ENCODE measurements at regions not wholly inside any gene's neighbourhood (a gene's known extent, or its start where the extent isn't known, plus 50 kb on each side); places are given as distances from the start of the nearest gene placed in this dataset.

- Histone ChIP-seq H2AK5ac (ENCODE audit: insufficient read length, low read length) (no peak overlapping the region), H3K14ac (ENCODE audit: insufficient read depth, low read length) (no peak overlapping the region), H2AFZ (ENCODE audit: low read length) (no peak overlapping the region), H3K9ac (ENCODE audit: extremely low read depth, insufficient read length, low read length) (no peak overlapping the region), H3K9me3 (ENCODE audit: control insufficient read depth, low read depth, low read length) (no peaks in the 10 kb centered on the region), H3T11ph (ENCODE audit: low read length) (no peak overlapping the region), H3K4me1 (ENCODE audit: insufficient read depth, low read length) (no peaks in the 10 kb centered on the region), H4K5ac (ENCODE audit: insufficient read length, low read depth, low read length) (no peak overlapping the region), H3K23ac (ENCODE audit: insufficient read length, low read depth, low read length) (no peak overlapping the region), H3K4me2 (ENCODE audit: insufficient read depth, insufficient read length, low read length) (no peak overlapping the region), H2BK5ac (ENCODE audit: insufficient read length, low read length) (no peak overlapping the region), H4K91ac (ENCODE audit: insufficient read length, low read depth, low read length) (no peak overlapping the region), H2BK120ac (ENCODE audit: low read depth, low read length, poor library complexity, severe bottlenecking) (no peak overlapping the region), H4K20me1 (ENCODE audit: control insufficient read depth, insufficient read depth, insufficient read length) (no peaks in the 10 kb centered on the region), H3K4ac (ENCODE audit: low read depth, low read length) (no peak overlapping the region), H2BK20ac (ENCODE audit: low read depth, low read length, poor library complexity, severe bottlenecking) (no peak overlapping the region), H4K8ac (replicated peaks; ENCODE audit: insufficient read length, low read depth, low read length) (no peak overlapping the region), H3K23me2 (ENCODE audit: insufficient read length, low read depth, low read length, poor library complexity, severe bottlenecking) (no peaks in the 10 kb centered on the region), H2BK12ac (ENCODE audit: insufficient read length, low read depth, low read length) (no peak overlapping the region), H3K56ac (ENCODE audit: insufficient read length, low read depth, low read length) (no peak overlapping the region), H3K79me2 (ENCODE audit: insufficient read depth, low read length) (no peaks in the 10 kb centered on the region), H2BK15ac (ENCODE audit: low read depth, low read length) (no peak overlapping the region), H3K27me3 (ENCODE audit: insufficient read depth, low read length) (no peaks in the 10 kb centered on the region), H3K79me1 (ENCODE audit: insufficient read depth, low read depth, low read length, poor library complexity, severe bottlenecking) (no peaks in the 10 kb centered on the region), H3K18ac (ENCODE audit: insufficient read length, low read depth, low read length) (no peak overlapping the region), H3K27ac (ENCODE audit: insufficient read length, low read depth, low read length) (no peak overlapping the region)
- no peak overlapping the region for H3K27ac Mint-ChIP-seq
- peaks cover 8 to 27% (median 17%) of the 10 kb centered on the region in 3 experiments for H3K36me3 Mint-ChIP-seq (ENCODE audit: insufficient read depth in 1 of 3, low read depth in 3 of 3)
- TF ChIP-seq, protein P1, sequence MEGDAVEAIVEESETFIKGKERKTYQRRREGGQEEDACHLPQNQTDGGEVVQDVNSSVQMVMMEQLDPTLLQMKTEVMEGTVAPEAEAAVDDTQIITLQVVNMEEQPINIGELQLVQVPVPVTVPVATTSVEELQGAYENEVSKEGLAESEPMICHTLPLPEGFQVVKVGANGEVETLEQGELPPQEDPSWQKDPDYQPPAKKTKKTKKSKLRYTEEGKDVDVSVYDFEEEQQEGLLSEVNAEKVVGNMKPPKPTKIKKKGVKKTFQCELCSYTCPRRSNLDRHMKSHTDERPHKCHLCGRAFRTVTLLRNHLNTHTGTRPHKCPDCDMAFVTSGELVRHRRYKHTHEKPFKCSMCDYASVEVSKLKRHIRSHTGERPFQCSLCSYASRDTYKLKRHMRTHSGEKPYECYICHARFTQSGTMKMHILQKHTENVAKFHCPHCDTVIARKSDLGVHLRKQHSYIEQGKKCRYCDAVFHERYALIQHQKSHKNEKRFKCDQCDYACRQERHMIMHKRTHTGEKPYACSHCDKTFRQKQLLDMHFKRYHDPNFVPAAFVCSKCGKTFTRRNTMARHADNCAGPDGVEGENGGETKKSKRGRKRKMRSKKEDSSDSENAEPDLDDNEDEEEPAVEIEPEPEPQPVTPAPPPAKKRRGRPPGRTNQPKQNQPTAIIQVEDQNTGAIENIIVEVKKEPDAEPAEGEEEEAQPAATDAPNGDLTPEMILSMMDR (conservative IDR thresholded peaks at IDR 0.05) = no peak
- H3K9me3 Mint-ChIP-seq = peaks cover 15 to 27% of the 10 kb centered on the region in 2 experiments
- DNase-seq = no peak
- no peaks in the 10 kb centered on the region for H3K4me1 Mint-ChIP-seq
- H3K4me3 Mint-ChIP-seq = no peak overlapping the region
- no peaks in the 10 kb centered on the region for H3K27me3 Mint-ChIP-seq (ENCODE audit: low read depth)
These were observed 271.2 kb upstream of the ZP4 start for GRCh38 chr1:238161955-238162354.
